ENCODE measurements at regions not wholly inside any gene's neighbourhood (a gene's known extent, or its start where the extent isn't known, plus 50 kb on each side); places are given as distances from the start of the nearest gene placed in this dataset.

- Histone ChIP-seq H3K4me1 (no peaks in the 10 kb centered on the region), H3K4me3 (no peak overlapping the region), H3K36me3 (no peaks in the 10 kb centered on the region), H3K27me3 (no peaks in the 10 kb centered on the region), H3K9me3 (no peaks in the 10 kb centered on the region), H3K27ac (no peak overlapping the region)
- DNase-seq (no peak), ATAC-seq (no peak)
- intact Hi-C loops (cut with DNase I) = no loop called here
- no CpG with 5 or more reads among the region's 2 CpGs for WGBS (ENCODE audit: insufficient coverage, low coverage, low lambda C conversion rate, missing lambda C conversion rate)
- no peak for TF ChIP-seq CTCF (IDR thresholded peaks at IDR 0.05)
- no peak for TF ChIP-seq POLR2A (IDR thresholded peaks at IDR 0.05)
These were observed 219.4 kb upstream of the NRXN1 start for GRCh38 chr2:51251356-51251755.

GRCh38 chr2:51247252-51247805 is 215.4 kb upstream of the NRXN1 start:
- H3K27ac ChIP-seq = no peak overlapping the region
- TF ChIP-seq CTCF (IDR thresholded peaks at IDR 0.05) (no peak), POLR2A (IDR thresholded peaks at IDR 0.05) (no peak)
- no peaks in the 10 kb centered on the region for H3K36me3 ChIP-seq
- no peaks in the 10 kb centered on the region for H3K9me3 ChIP-seq
- ATAC-seq (no peak), DNase-seq (no peak)
- no peaks in the 10 kb centered on the region for H3K27me3 ChIP-seq
- WGBS (ENCODE audit: insufficient coverage, low coverage, low lambda C conversion rate, missing lambda C conversion rate) = 49% methylated on average over 7 of the region's 7 CpGs
- H3K4me1 ChIP-seq = peaks cover 0 to 8% (median 0%) of the 10 kb centered on the region in 4 donors
- no peak overlapping the region for H3K4me3 ChIP-seq
- intact Hi-C loops (cut with DNase I) = no loop called here

- ATAC-seq (peak in 3 of 4 donors; percentile 45 to 88 (median 72)), DNase-seq (no peak)
- intact Hi-C loops (cut with DNase I) = no loop called here
- no peaks in the 10 kb centered on the region for H3K36me3 ChIP-seq
- H3K9me3 ChIP-seq = no peaks in the 10 kb centered on the region
- H3K4me3 ChIP-seq = no peak overlapping the region
- no peaks in the 10 kb centered on the region for H3K27me3 ChIP-seq
- no peak for TF ChIP-seq CTCF (IDR thresholded peaks at IDR 0.05)
- TF ChIP-seq POLR2A (IDR thresholded peaks at IDR 0.05) = no peak
- peaks cover 0 to 8% (median 0%) of the 10 kb centered on the region in 4 donors for H3K4me1 ChIP-seq
- H3K27ac ChIP-seq = no peak overlapping the region
These were observed 212.1 kb upstream of the NRXN1 start for GRCh38 chr2:51243892-51244535.

- ATAC-seq (peak; percentile 80 to 98 (median 96)), DNase-seq (no peak)
- H3K9me3 ChIP-seq = no peaks in the 10 kb centered on the region
- peaks cover 0 to 10% (median 4%) of the 10 kb centered on the region in 4 donors for H3K4me1 ChIP-seq
- intact Hi-C loops (cut with DNase I) = no loop called here
- no peaks in the 10 kb centered on the region for H3K27me3 ChIP-seq
- H3K27ac ChIP-seq = peak overlapping the region in 1 of 3 donors; percentile 4
- H3K36me3 ChIP-seq = no peaks in the 10 kb centered on the region
- H3K4me3 ChIP-seq = no peak overlapping the region
- TF ChIP-seq CTCF (IDR thresholded peaks at IDR 0.05) = no peak
- no peak for TF ChIP-seq POLR2A (IDR thresholded peaks at IDR 0.05)
These were observed 205.8 kb upstream of the NRXN1 start for GRCh38 chr2:51237626-51238271.

All from right lobe of liver (tissue), 6 donors.